Naive thymus-derived CD4-positive, alpha-beta T cell (primary cell): ENCODE measurements at regions not wholly inside any gene's neighbourhood (a gene's known extent, or its start where the extent isn't known, plus 50 kb on each side); places are given as distances from the start of the nearest gene placed in this dataset.
"Not testable (repeated sequence)": the region's sequence is repeated elsewhere in the genome, so short reads cannot be mapped to it uniquely, and the experiment has no call there.

Experiments used
- ATAC-seq: fragments of 150-1000 bp; cut with Tn5 transposase; 2 replicates; pipeline ENCODE4 v1.10.0; 2021; ENCODE audit warnings: mild to moderate bottlenecking, moderate library complexity
- CTCF ChIA-PET: fragments of 350-600 bp; sonication (Branson Sonifier 250); formaldehyde crosslinking; loops from one replicate; lab custom pipeline; 2021; ENCODE audit warnings: antibody characterized with exemption; lab: Charles Lee
- POLR2A ChIA-PET: fragments of 350-600 bp; sonication (Branson Sonifier 250); formaldehyde crosslinking; loops from one replicate; lab custom pipeline; 2021; ENCODE audit warnings: antibody characterized with exemption, inconsistent platforms; lab: Charles Lee
- DNase-seq, 9 donors: peaks; one replicate each; pipeline versions ENCODE4 v3.0.0 to v3.0.0-alpha.2; 2020 to 2022; ENCODE audit warnings: mixed read lengths in 1 of 9
- H3K27ac ChIP-seq: one replicate; pipeline ENCODE4 v1.7.0; 2013; ENCODE audit warnings: mild to moderate bottlenecking, low read depth, low read length, moderate library complexity
- H3K27me3 ChIP-seq, 2 donors: one replicate each; pipeline ENCODE4 v1.7.0; 2013; ENCODE audit warnings: low read length in 2 of 2, mild to moderate bottlenecking in 2 of 2, moderate library complexity in 2 of 2; ENCODE audit not compliant: control insufficient read depth in 2 of 2, insufficient read depth in 2 of 2
- H3K36me3 ChIP-seq, 3 experiments: 1 replicate in 2 of 3; 2 replicates in 1 of 3; pipeline ENCODE4 v1.7.0; 2013; ENCODE audit warnings: low read length in 3 of 3, mild to moderate bottlenecking in 3 of 3, moderate library complexity in 1 of 3; ENCODE audit not compliant: insufficient read depth in 3 of 3, control insufficient read depth in 2 of 3
- H3K4me1 ChIP-seq, 2 donors: one replicate each; pipeline ENCODE4 v1.7.0; 2013; ENCODE audit warnings: low read length in 2 of 2, mild to moderate bottlenecking in 2 of 2, moderate library complexity in 1 of 2; ENCODE audit not compliant: control insufficient read depth in 2 of 2, insufficient read depth in 2 of 2
- H3K4me3 ChIP-seq: 2 replicates; pipeline ENCODE4 v1.7.0; 2013; ENCODE audit warnings: mild to moderate bottlenecking, low read length
- H3K9me3 ChIP-seq, 3 experiments: 1 replicate in 2 of 3; 2 replicates in 1 of 3; pipeline ENCODE4 v1.7.0; 2013; ENCODE audit warnings: low read length in 3 of 3; ENCODE audit not compliant: control insufficient read depth in 2 of 3
- H3K27ac Mint-ChIP-seq, 9 donors: one replicate each; pipeline ENCODE4 v1.8.0; 2020 to 2022; ENCODE audit warnings: mixed read lengths in 9 of 9, mild to moderate bottlenecking in 8 of 9, moderate library complexity in 5 of 9, inconsistent platforms in 2 of 9
- H3K27me3 Mint-ChIP-seq, 5 donors: one replicate each; pipeline ENCODE4 v1.8.0; 2021 to 2022; ENCODE audit warnings: mixed read lengths in 5 of 5, mild to moderate bottlenecking in 1 of 5
- H3K36me3 Mint-ChIP-seq, 5 donors: one replicate each; pipeline ENCODE4 v1.8.0; 2020 to 2022; ENCODE audit warnings: mixed read lengths in 5 of 5, mild to moderate bottlenecking in 3 of 5, inconsistent platforms in 1 of 5
- H3K4me1 Mint-ChIP-seq, 7 donors: one replicate each; pipeline ENCODE4 v1.8.0; 2020 to 2022; ENCODE audit warnings: mixed read lengths in 7 of 7, mild to moderate bottlenecking in 3 of 7, inconsistent platforms in 1 of 7
- H3K4me3 Mint-ChIP-seq, 10 donors: one replicate each; pipeline ENCODE4 v1.8.0; 2020 to 2022; ENCODE audit warnings: mild to moderate bottlenecking in 10 of 10, mixed read lengths in 10 of 10, moderate library complexity in 6 of 10, inconsistent platforms in 2 of 10
- H3K9me3 Mint-ChIP-seq, 11 donors: one replicate each; pipeline ENCODE4 v1.8.0; 2020 to 2022; ENCODE audit warnings: mixed read lengths in 11 of 11, mild to moderate bottlenecking in 4 of 11, inconsistent platforms in 1 of 11, moderate library complexity in 1 of 11
- intact Hi-C, 2 donors: fragments of 100-400 bp; cut with micrococcal nuclease; formaldehyde crosslinking; loops; one replicate each; pipeline ENCODE4 v1.15.1; 2023

DNA sequence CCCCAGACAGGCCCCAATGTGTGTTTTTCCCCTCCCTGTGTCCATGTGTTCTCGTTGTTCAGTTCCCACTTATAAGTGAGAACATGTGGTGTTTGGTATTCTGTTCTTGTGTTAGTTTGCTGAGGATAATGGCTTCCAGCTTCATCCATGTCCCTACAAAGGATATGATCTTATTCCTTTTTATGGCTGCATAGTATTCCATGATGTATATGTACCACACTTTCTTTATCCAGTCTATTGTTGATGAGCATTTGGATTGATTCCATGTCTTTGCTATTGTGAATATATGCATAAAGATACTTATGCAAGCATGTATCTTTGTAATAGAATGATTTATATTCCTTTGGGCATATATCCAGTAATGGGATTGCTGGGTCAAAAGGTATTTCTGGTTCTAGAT, 125.3 kb downstream of the GATA3 start:
- H3K27ac Mint-ChIP-seq, result not testable (repeated sequence)
- intact Hi-C loops, result loop anchor here in 1 of 2 donors (5.0 kb wide), 1 partner anchor 153 kb away; no protein-coding TSS in a partner anchor

GRCh38 chr10:8180360-8181109, 126.0 kb downstream of the GATA3 start:
- H3K4me1 Mint-ChIP-seq, result peaks cover 18 to 35% (median 32%) of the 10 kb centered on the region in 7 donors
- H3K36me3 Mint-ChIP-seq, result peaks cover 0 to 13% (median 0%) of the 10 kb centered on the region in 5 donors
- CTCF ChIA-PET, result interaction anchor here (0.7 kb wide), 1 partner anchor 17 kb away, joined by 3 read pairs; no protein-coding TSS in a partner anchor
- peaks cover 0 to 21% (median 0%) of the 10 kb centered on the region in 5 donors for H3K27me3 Mint-ChIP-seq
- Histone ChIP-seq H3K4me3 (no peak overlapping the region), H3K36me3 (no peaks in the 10 kb centered on the region), H3K27ac (no peak overlapping the region), H3K4me1 (peaks cover 14 to 20% of the 10 kb centered on the region in 2 donors), H3K27me3 (no peaks in the 10 kb centered on the region), H3K9me3 (no peaks in the 10 kb centered on the region)
- peak overlapping the region in 3 of 9 donors; percentile 48 to 53 (median 49) for H3K27ac Mint-ChIP-seq
- intact Hi-C loops, result loop anchor here in 1 of 2 donors (5.0 kb wide), 1 partner anchor 152 kb away; no protein-coding TSS in a partner anchor
- DNase-seq (no peak), ATAC-seq (no peak)
- no peak overlapping the region for H3K4me3 Mint-ChIP-seq
- peaks cover 0 to 4% (median 0%) of the 10 kb centered on the region in 11 donors for H3K9me3 Mint-ChIP-seq
- POLR2A ChIA-PET, result no interaction called here

More for the DNA sequence above, 125.3 kb downstream of the GATA3 start:
- Mint-ChIP-seq H3K36me3 (peaks cover 0 to 13% (median 0%) of the 10 kb centered on the region in 5 donors), H3K27me3 (peaks cover 0 to 21% (median 0%) of the 10 kb centered on the region in 5 donors), H3K4me1 (peaks cover 17 to 33% (median 30%) of the 10 kb centered on the region in 7 donors)
- H3K27ac ChIP-seq, CTCF ChIA-PET, ATAC-seq, H3K9me3 Mint-ChIP-seq, H3K27me3 ChIP-seq, H3K4me3 ChIP-seq, POLR2A ChIA-PET, H3K4me3 Mint-ChIP-seq, DNase-seq, H3K9me3 ChIP-seq, H3K36me3 ChIP-seq: not testable (repeated sequence)
- H3K4me1 ChIP-seq, result peaks cover 14 to 20% of the 10 kb centered on the region in 2 donors

- H3K36me3 Mint-ChIP-seq, result peaks cover 0 to 11% (median 0%) of the 10 kb centered on the region in 5 donors
- Histone ChIP-seq H3K36me3 (no peaks in the 10 kb centered on the region), H3K27ac (no peak overlapping the region), H3K9me3 (no peaks in the 10 kb centered on the region), H3K4me1 (peaks cover 14 to 20% of the 10 kb centered on the region in 2 donors), H3K4me3 (no peak overlapping the region), H3K27me3 (no peaks in the 10 kb centered on the region)
- ATAC-seq (no peak), DNase-seq (no peak)
- intact Hi-C loops, result loop anchor here in 1 of 2 donors (2.0 to 5.0 kb wide), 3 partner anchors 45 to 151 kb away; no protein-coding TSS in a partner anchor
- H3K9me3 Mint-ChIP-seq, result peaks cover 0 to 4% (median 0%) of the 10 kb centered on the region in 11 donors
- H3K27ac Mint-ChIP-seq, result peak overlapping the region in 7 of 9 donors; percentile 11 to 65 (median 49)
- POLR2A ChIA-PET, result interaction anchor here (0.5 kb wide), 1 partner anchor 53 kb away, joined by 3 read pairs; no protein-coding TSS in a partner anchor
- H3K4me1 Mint-ChIP-seq, result peaks cover 18 to 38% (median 32%) of the 10 kb centered on the region in 7 donors
- H3K4me3 Mint-ChIP-seq, result no peak overlapping the region
- H3K27me3 Mint-ChIP-seq, result peaks cover 0 to 21% (median 0%) of the 10 kb centered on the region in 5 donors
- CTCF ChIA-PET, result no interaction called here
Measured at GRCh38 chr10:8181496-8182157, 127.1 kb downstream of the GATA3 start.

- H3K27me3 Mint-ChIP-seq, result peaks cover 0 to 18% (median 0%) of the 10 kb centered on the region in 5 donors
- ChIA-PET POLR2A (interaction anchor here (1.0 to 2.0 kb wide), 5 partner anchors 9 to 363 kb away, joined by 3 to 8 read pairs (median 4); partner anchors contain the start of gene GATA3), CTCF (interaction anchor here (1.3 to 1.4 kb wide), 2 partner anchors 56 to 225 kb away, joined by 3 read pairs; no protein-coding TSS in a partner anchor)
- ATAC-seq (no peak), DNase-seq (no peak)
- Histone ChIP-seq H3K27me3 (no peaks in the 10 kb centered on the region), H3K9me3 (no peaks in the 10 kb centered on the region), H3K36me3 (no peaks in the 10 kb centered on the region), H3K4me1 (peaks cover 14 to 20% of the 10 kb centered on the region in 2 donors), H3K4me3 (no peak overlapping the region), H3K27ac (peak overlapping the region; percentile 44)
- peaks cover 0 to 4% (median 0%) of the 10 kb centered on the region in 11 donors for H3K9me3 Mint-ChIP-seq
- peak overlapping the region in 8 of 9 donors; percentile 55 to 90 (median 80) for H3K27ac Mint-ChIP-seq
- intact Hi-C loops, result loop anchor here (1.0 to 5.0 kb wide), 5 partner anchors 46 to 149 kb away; no protein-coding TSS in a partner anchor
- H3K4me3 Mint-ChIP-seq, result peak overlapping the region in 9 of 10 donors; percentile 14 to 82 (median 54)
- H3K4me1 Mint-ChIP-seq, result peaks cover 18 to 38% (median 32%) of the 10 kb centered on the region in 7 donors
- peaks cover 0 to 7% (median 0%) of the 10 kb centered on the region in 5 donors for H3K36me3 Mint-ChIP-seq
Measured at GRCh38 chr10:8182806-8183205, 128.3 kb downstream of the GATA3 start.

DNA sequence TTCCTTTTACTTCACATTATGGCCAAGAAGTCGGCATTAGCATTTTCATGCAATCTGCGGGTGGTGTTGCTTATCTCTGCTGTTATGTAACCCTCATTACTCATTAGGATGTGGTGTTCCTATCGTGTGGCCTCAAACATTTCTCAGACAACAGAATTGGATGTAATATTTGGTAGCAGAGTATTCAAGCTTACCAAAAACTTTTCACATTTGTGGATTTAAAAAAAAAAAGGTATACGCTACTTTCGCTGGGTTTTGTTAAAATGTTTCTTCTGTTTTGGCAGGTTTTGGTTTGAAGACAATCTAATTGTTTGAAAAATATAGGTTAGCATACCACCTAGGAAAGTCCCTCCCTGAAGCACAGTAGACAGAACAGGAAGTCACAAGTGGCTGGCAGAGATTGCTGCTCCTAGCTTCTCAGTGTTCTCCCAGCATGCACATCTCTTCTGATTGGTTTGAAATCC, 128.8 kb downstream of the GATA3 start:
- ChIA-PET CTCF (interaction anchor here (1.3 to 1.4 kb wide), 2 partner anchors 56 to 224 kb away, joined by 3 read pairs; no protein-coding TSS in a partner anchor), POLR2A (interaction anchor here (0.6 to 2.0 kb wide), 6 partner anchors 9 to 364 kb away, joined by 3 to 8 read pairs (median 4); partner anchors contain the start of gene GATA3)
- no peak overlapping the region for H3K4me3 ChIP-seq
- DNase-seq (peak in 7 of 9 donors; percentile 38 to 67 (median 57)), ATAC-seq (peak; percentile 95)
- intact Hi-C loops, result loop anchor here (1.0 to 5.0 kb wide), 5 partner anchors 46 to 149 kb away; no protein-coding TSS in a partner anchor
- no peaks in the 10 kb centered on the region for H3K9me3 ChIP-seq
- H3K36me3 Mint-ChIP-seq, result peaks cover 0 to 8% (median 0%) of the 10 kb centered on the region in 5 donors
- peaks cover 14 to 20% of the 10 kb centered on the region in 2 donors for H3K4me1 ChIP-seq
- peaks cover 18 to 42% (median 37%) of the 10 kb centered on the region in 7 donors for H3K4me1 Mint-ChIP-seq
- H3K4me3 Mint-ChIP-seq, result peak overlapping the region; percentile 14 to 82 (median 56)
- H3K36me3 ChIP-seq, result no peaks in the 10 kb centered on the region
- peak overlapping the region; percentile 44 for H3K27ac ChIP-seq
- H3K27me3 Mint-ChIP-seq, result peaks cover 0 to 20% (median 4%) of the 10 kb centered on the region in 5 donors
- no peaks in the 10 kb centered on the region for H3K27me3 ChIP-seq
- H3K27ac Mint-ChIP-seq, result peak overlapping the region; percentile 4 to 90 (median 80)
- peaks cover 0 to 4% (median 0%) of the 10 kb centered on the region in 11 donors for H3K9me3 Mint-ChIP-seq
